CD4-positive, alpha-beta memory T cell (primary cell): ENCODE measurements at regions not wholly inside any gene's neighbourhood (a gene's known extent, or its start where the extent isn't known, plus 50 kb on each side); places are given as distances from the start of the nearest gene placed in this dataset.

Experiments
- CTCF ChIA-PET: fragments of 350-600 bp; sonication (Branson Sonifier 250); formaldehyde crosslinking; loops from one replicate; lab custom pipeline; 2021; ENCODE audit warnings: inconsistent platforms; ENCODE audit not compliant: partially characterized antibody; lab: Charles Lee
- POLR2A ChIA-PET: fragments of 350-600 bp; sonication (Branson Sonifier 250); formaldehyde crosslinking; loops from one replicate; lab custom pipeline; 2021; ENCODE audit not compliant: partially characterized antibody; lab: Charles Lee
- DNase-seq, 5 donors: peaks; one replicate each; pipeline versions ENCODE4 v3.0.0 to v3.0.0-alpha.2; 2020 to 2022; ENCODE audit warnings: mixed read lengths in 1 of 5
- H3K27ac ChIP-seq: one replicate; pipeline ENCODE4 v1.7.0; 2013; ENCODE audit warnings: low read depth, low read length
- H3K27me3 ChIP-seq: 2 replicates; pipeline ENCODE4 v1.7.0; 2013; ENCODE audit warnings: mild to moderate bottlenecking, low read length, moderate library complexity; ENCODE audit not compliant: insufficient read depth
- H3K36me3 ChIP-seq: 2 replicates; pipeline ENCODE4 v1.7.0; 2013; ENCODE audit warnings: mild to moderate bottlenecking, low read length, moderate library complexity; ENCODE audit not compliant: insufficient read depth
- H3K4me1 ChIP-seq: 2 replicates; pipeline ENCODE4 v1.7.0; 2013; ENCODE audit warnings: mild to moderate bottlenecking, low read length, moderate library complexity; ENCODE audit not compliant: insufficient read depth
- H3K4me3 ChIP-seq, 2 donors: one replicate each; pipeline ENCODE4 v1.7.0; 2013; ENCODE audit warnings: low read length in 2 of 2, mild to moderate bottlenecking in 1 of 2
- H3K9me3 ChIP-seq, 2 donors: one replicate each; pipeline ENCODE4 v1.7.0; 2013; ENCODE audit warnings: low read length in 2 of 2, control low read depth in 1 of 2; ENCODE audit not compliant: control insufficient read depth in 1 of 2
- H3K27ac Mint-ChIP-seq, 7 donors: one replicate each; pipeline ENCODE4 v1.8.0; 2020 to 2021; ENCODE audit warnings: mixed read lengths in 7 of 7, mild to moderate bottlenecking in 6 of 7, inconsistent platforms in 3 of 7, moderate library complexity in 3 of 7
- H3K27me3 Mint-ChIP-seq, 2 donors: one replicate each; pipeline ENCODE4 v1.8.0; 2020 to 2021; ENCODE audit warnings: mixed read lengths in 2 of 2
- H3K36me3 Mint-ChIP-seq, 2 donors: one replicate each; pipeline ENCODE4 v1.8.0; 2020 to 2021; ENCODE audit warnings: mixed read lengths in 2 of 2, inconsistent platforms in 1 of 2, mild to moderate bottlenecking in 1 of 2
- H3K4me1 Mint-ChIP-seq, 4 donors: one replicate each; pipeline ENCODE4 v1.8.0; 2020 to 2021; ENCODE audit warnings: mixed read lengths in 4 of 4, mild to moderate bottlenecking in 1 of 4
- H3K4me3 Mint-ChIP-seq, 8 donors: one replicate each; pipeline ENCODE4 v1.8.0; 2020 to 2021; ENCODE audit warnings: mixed read lengths in 8 of 8, mild to moderate bottlenecking in 7 of 8, moderate library complexity in 6 of 8, inconsistent platforms in 3 of 8
- H3K9me3 Mint-ChIP-seq, 8 donors: one replicate each; pipeline ENCODE4 v1.8.0; 2020 to 2021; ENCODE audit warnings: mixed read lengths in 8 of 8, mild to moderate bottlenecking in 5 of 8, inconsistent platforms in 3 of 8, moderate library complexity in 1 of 8
- intact Hi-C: fragments of 100-400 bp; cut with micrococcal nuclease; formaldehyde crosslinking; loops from one replicate; pipeline ENCODE4 v1.15.1; 2023

GRCh38 chr15:27702581-27702980 lies 396.5 kb downstream of the OCA2 start:
- POLR2A ChIA-PET: no interaction called here
- H3K36me3 Mint-ChIP-seq: no peaks in the 10 kb centered on the region
- H3K4me1 Mint-ChIP-seq: no peaks in the 10 kb centered on the region

GRCh38 chr15:27701956-27702355 lies 397.2 kb downstream of the OCA2 start:
- intact Hi-C loops: no loop called here
- ChIA-PET POLR2A (interaction anchor here (0.5 kb wide), 1 partner anchor 505 kb away, joined by 5 read pairs; no protein-coding TSS in a partner anchor), CTCF (no interaction called here)
- no peaks in the 10 kb centered on the region for H3K4me1 Mint-ChIP-seq
- no peak overlapping the region for H3K4me3 ChIP-seq
- no peaks in the 10 kb centered on the region for H3K36me3 Mint-ChIP-seq
- H3K27me3 ChIP-seq: no peaks in the 10 kb centered on the region
- no peak overlapping the region for H3K27ac ChIP-seq
- H3K9me3 Mint-ChIP-seq: peaks cover 0 to 14% (median 3%) of the 10 kb centered on the region in 8 donors
- no peak overlapping the region for H3K27ac Mint-ChIP-seq
- H3K36me3 ChIP-seq: no peaks in the 10 kb centered on the region
- no peaks in the 10 kb centered on the region for H3K27me3 Mint-ChIP-seq
- no peak for DNase-seq
- no peaks in the 10 kb centered on the region for H3K4me1 ChIP-seq
- no peaks in the 10 kb centered on the region for H3K9me3 ChIP-seq
- no peak overlapping the region for H3K4me3 Mint-ChIP-seq

More at GRCh38 chr15:27702581-27702980, 396.5 kb downstream of the OCA2 start:
- H3K9me3 Mint-ChIP-seq: peaks cover 0 to 14% (median 3%) of the 10 kb centered on the region in 8 donors
- no peak for DNase-seq
- H3K36me3 ChIP-seq: no peaks in the 10 kb centered on the region
- H3K27me3 ChIP-seq: no peaks in the 10 kb centered on the region
- H3K27me3 Mint-ChIP-seq: no peaks in the 10 kb centered on the region
- H3K27ac Mint-ChIP-seq: no peak overlapping the region
- H3K27ac ChIP-seq: no peak overlapping the region
- no peak overlapping the region for H3K4me3 Mint-ChIP-seq
- no peaks in the 10 kb centered on the region for H3K4me1 ChIP-seq
- H3K4me3 ChIP-seq: no peak overlapping the region
- intact Hi-C loops: no loop called here
- H3K9me3 ChIP-seq: no peaks in the 10 kb centered on the region
- CTCF ChIA-PET: no interaction called here

GRCh38 chr15:27701014-27701413 lies 398.1 kb downstream of the OCA2 start:
- CTCF ChIA-PET: no interaction called here
- no peaks in the 10 kb centered on the region for H3K36me3 ChIP-seq
- no peak overlapping the region for H3K4me3 ChIP-seq
- intact Hi-C loops: no loop called here
- H3K9me3 ChIP-seq: no peaks in the 10 kb centered on the region
- H3K36me3 Mint-ChIP-seq: no peaks in the 10 kb centered on the region
- H3K27me3 ChIP-seq: no peaks in the 10 kb centered on the region
- no peak overlapping the region for H3K4me3 Mint-ChIP-seq
- no peaks in the 10 kb centered on the region for H3K4me1 ChIP-seq
- no peak for DNase-seq
- H3K4me1 Mint-ChIP-seq: no peaks in the 10 kb centered on the region
- no peak overlapping the region for H3K27ac Mint-ChIP-seq
- POLR2A ChIA-PET: no interaction called here
- H3K9me3 Mint-ChIP-seq: peaks cover 0 to 14% (median 3%) of the 10 kb centered on the region in 8 donors
- no peaks in the 10 kb centered on the region for H3K27me3 Mint-ChIP-seq
- no peak overlapping the region for H3K27ac ChIP-seq

GRCh38 chr15:27699699-27700098 lies 399.4 kb downstream of the OCA2 start:
- no peaks in the 10 kb centered on the region for H3K9me3 ChIP-seq
- intact Hi-C loops: no loop called here
- H3K36me3 Mint-ChIP-seq: no peaks in the 10 kb centered on the region
- no peak overlapping the region for H3K27ac ChIP-seq
- no peaks in the 10 kb centered on the region for H3K27me3 Mint-ChIP-seq
- ChIA-PET POLR2A (no interaction called here), CTCF (no interaction called here)
- no peaks in the 10 kb centered on the region for H3K4me1 Mint-ChIP-seq
- H3K4me3 Mint-ChIP-seq: no peak overlapping the region
- H3K9me3 Mint-ChIP-seq: peaks cover 0 to 12% (median 2%) of the 10 kb centered on the region in 8 donors
- peak overlapping the region in 1 of 7 donors; percentile 26 for H3K27ac Mint-ChIP-seq
- H3K4me3 ChIP-seq: no peak overlapping the region
- H3K36me3 ChIP-seq: no peaks in the 10 kb centered on the region
- DNase-seq: no peak
- no peaks in the 10 kb centered on the region for H3K27me3 ChIP-seq
- H3K4me1 ChIP-seq: no peaks in the 10 kb centered on the region

GRCh38 chr15:27696530-27696929 lies 402.6 kb downstream of the OCA2 start:
- no peak for DNase-seq
- ChIA-PET CTCF (no interaction called here), POLR2A (no interaction called here)
- Histone ChIP-seq H3K27me3 (no peaks in the 10 kb centered on the region), H3K27ac (no peak overlapping the region), H3K4me3 (no peak overlapping the region), H3K4me1 (no peaks in the 10 kb centered on the region), H3K36me3 (no peaks in the 10 kb centered on the region), H3K9me3 (no peaks in the 10 kb centered on the region)
- intact Hi-C loops: no loop called here
- Mint-ChIP-seq H3K9me3 (peaks cover 0 to 8% (median 1%) of the 10 kb centered on the region in 8 donors), H3K36me3 (no peaks in the 10 kb centered on the region), H3K27ac (no peak overlapping the region), H3K4me3 (no peak overlapping the region), H3K27me3 (no peaks in the 10 kb centered on the region), H3K4me1 (no peaks in the 10 kb centered on the region)

- Mint-ChIP-seq H3K27ac (no peak overlapping the region), H3K4me1 (no peaks in the 10 kb centered on the region), H3K27me3 (no peaks in the 10 kb centered on the region)
Measured at GRCh38 chr15:27695726-27696125, 403.4 kb downstream of the OCA2 start.

GRCh38 chr15:27694506-27695087 lies 404.5 kb downstream of the OCA2 start:
- Mint-ChIP-seq H3K4me3 (no peak overlapping the region), H3K27me3 (no peaks in the 10 kb centered on the region), H3K36me3 (no peaks in the 10 kb centered on the region), H3K4me1 (no peaks in the 10 kb centered on the region), H3K9me3 (peaks cover 0 to 4% (median 3%) of the 10 kb centered on the region in 8 donors), H3K27ac (no peak overlapping the region)
- DNase-seq: no peak
- intact Hi-C loops: no loop called here
- Histone ChIP-seq H3K36me3 (no peaks in the 10 kb centered on the region), H3K27me3 (no peaks in the 10 kb centered on the region), H3K4me3 (no peak overlapping the region), H3K9me3 (no peaks in the 10 kb centered on the region), H3K4me1 (no peaks in the 10 kb centered on the region), H3K27ac (no peak overlapping the region)
- CTCF ChIA-PET: no interaction called here
- POLR2A ChIA-PET: no interaction called here

More at GRCh38 chr15:27695726-27696125, 403.4 kb downstream of the OCA2 start:
- Histone ChIP-seq H3K27ac (no peak overlapping the region), H3K9me3 (no peaks in the 10 kb centered on the region), H3K4me3 (no peak overlapping the region), H3K36me3 (no peaks in the 10 kb centered on the region), H3K4me1 (no peaks in the 10 kb centered on the region), H3K27me3 (no peaks in the 10 kb centered on the region)
- intact Hi-C loops: no loop called here
- POLR2A ChIA-PET: no interaction called here
- Mint-ChIP-seq H3K36me3 (no peaks in the 10 kb centered on the region), H3K9me3 (peaks cover 0 to 7% (median 3%) of the 10 kb centered on the region in 8 donors), H3K4me3 (no peak overlapping the region)
- no peak for DNase-seq
- CTCF ChIA-PET: no interaction called here
